ENCODE measurements at regions not wholly inside any gene's neighbourhood (a gene's known extent, or its start where the extent isn't known, plus 50 kb on each side); places are given as distances from the start of the nearest gene placed in this dataset.
A peak's percentile ranks its signal among the peaks of the same experiment; 100 is the strongest.

DNA sequence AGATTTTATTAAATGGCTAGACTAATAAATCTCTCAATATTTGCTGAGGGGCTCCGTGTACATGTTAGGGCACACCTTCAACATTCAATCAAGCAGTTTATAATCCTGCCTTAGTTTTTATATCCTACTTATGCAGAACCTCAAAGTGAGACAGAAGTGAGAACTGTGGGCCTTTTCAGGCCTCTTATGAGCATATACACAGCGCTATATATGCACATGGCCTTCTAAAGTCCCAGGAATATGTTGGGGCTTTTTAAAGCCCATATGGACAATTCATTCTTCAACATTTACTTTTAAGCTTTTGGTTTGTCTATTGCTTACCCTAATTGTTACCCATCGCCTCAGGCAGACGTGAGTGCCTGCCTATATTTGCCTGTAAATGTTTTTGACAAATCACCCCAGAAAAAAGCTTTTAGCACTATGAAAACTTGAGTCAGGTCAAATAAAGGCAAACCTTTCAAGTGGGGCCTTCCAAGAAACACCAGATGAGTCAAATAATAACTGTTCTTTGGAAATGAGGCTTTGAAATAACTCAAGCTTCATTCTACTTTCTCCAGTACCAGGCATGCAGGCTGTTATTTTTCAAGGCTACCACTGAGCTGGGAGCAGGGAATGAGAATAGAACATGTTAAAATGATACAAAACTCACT, 58.2 kb downstream of the ESM1 start:
- DNase-seq (ENCODE audit: low read depth), result no peak

DNA sequence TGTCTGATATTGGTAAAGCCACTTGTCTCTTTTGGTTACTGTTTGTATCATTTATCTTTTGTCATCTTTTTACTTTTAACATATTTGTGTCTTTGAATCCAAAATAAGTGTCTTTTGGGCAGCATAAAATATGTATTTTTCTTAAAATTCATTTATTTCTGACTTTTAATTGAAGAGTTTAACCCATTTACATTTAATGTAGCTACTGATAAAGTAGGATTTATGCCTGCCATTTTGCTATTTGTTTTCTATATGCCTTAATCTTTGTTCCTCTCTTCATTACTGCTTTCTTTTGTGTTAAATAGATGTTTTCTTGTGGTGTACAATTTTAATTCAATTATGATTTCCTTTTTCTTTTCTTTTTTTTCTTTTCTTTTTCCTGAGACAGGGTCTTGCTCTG, 60.9 kb downstream of the ESM1 start:
- no peak for DNase-seq (ENCODE audit: low read depth)

DNA sequence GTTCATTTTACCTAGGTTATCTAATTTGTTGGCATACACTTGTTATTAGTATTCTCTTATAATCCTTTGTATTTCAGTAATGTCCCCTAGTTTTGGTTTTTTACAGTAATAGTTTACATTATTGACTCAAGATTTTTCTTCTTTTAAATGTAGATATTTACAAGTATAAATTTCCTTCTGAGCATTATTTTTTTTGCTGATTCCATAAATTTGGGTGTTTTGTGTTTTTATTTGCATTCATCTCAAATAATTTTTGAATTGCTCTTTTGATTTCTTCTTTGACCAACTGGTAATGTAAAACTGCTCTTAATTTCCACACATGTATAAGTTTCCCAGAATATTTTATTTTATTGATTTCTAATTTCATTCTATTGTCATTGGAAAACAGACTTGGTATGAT, 68.1 kb downstream of the ESM1 start:
- DNase-seq (ENCODE audit: low read depth), result no peak

DNA sequence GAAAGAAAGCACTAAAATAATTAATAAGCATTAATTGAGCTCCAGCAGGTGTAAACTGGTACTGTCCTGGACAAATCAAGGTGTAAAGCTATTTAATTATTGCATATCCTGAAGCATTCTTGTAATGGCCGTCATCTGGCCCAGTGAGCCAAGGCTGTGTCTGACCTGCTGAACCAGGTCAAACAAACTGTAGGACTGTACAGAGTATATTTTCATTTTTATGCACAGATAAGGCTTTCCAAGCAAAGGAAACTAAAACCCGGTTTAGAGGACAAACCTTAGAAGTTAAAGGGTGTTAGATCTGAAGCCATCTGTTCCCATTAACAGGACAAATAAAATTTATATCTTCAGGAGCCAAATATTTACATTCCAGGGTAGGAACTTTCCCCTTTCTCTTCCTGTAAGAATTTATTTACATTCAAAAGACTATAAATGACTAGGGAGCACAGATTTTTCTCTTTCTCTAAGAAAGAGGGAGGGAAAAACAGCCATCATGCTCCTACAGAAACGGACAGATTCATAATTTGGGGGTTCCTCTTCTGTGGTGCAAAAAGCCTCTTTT, 69.8 kb downstream of the ESM1 start:
- DNase-seq (ENCODE audit: low read depth), result no peak

DNA sequence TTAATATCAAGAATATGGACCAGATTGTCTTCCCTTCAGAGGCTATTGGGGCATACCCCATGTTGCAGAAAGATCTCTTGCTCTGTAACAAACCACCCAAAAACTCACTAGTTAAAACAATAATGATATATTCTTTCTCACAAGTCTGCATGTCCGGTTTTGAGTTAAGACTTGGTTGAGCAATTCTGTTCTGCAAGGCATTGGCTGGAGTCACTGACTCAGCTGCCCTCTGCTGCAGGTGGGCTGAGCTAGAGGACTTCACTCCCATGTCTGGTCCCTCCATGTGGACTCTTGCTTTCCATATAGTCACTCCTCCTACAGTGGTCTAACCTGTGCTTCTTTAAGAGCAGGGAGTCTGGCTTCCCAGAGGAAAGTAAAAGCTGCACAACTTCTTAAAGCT, 73.4 kb downstream of the ESM1 start:
- DNase-seq (ENCODE audit: low read depth), result peak; percentile 22

DNA sequence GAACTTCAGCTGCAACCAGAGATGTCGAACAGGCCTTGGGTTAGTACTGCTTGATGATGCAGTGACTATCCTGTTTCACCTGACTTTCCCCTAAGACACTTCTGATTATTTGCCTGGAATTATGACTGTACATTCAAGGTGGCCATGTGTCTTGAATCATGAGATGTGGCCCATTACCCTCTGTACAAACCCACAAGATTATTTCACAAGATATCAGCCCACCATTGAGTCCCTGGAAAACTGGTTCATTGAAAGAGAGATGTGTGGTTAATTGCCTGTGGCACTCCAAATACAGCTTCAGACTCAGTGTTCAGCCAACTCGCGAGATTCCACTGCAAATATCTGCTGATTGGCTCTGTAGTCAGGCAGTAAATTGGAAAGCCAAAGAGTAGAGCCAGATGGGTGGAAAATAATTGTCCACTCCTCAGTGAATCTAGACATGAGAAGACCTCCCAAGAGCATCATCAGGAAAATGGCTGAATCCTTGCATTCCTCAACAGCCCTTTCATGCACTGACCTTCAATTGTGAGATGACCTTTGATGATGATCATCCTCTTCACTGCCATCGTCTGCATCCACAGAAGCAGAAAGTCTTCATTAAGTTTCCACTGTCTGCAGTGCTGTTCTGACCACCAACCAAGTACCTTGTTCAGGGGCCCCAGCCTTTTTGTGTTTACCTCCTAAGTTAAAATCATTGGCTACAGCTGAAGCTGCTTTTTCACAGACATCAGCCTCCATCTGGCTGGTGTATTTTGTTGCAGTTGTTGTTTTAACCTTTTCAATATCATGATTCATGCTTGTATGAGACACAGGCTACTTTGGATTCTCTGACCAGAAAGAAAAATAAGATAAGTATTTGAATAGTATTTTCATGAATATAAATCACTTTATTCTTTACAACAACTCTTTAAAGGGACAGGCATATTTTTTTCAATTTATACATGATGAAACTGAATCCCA, 75.2 kb downstream of the ESM1 start:
- DNase-seq (ENCODE audit: low read depth), result peak; percentile 7

DNA sequence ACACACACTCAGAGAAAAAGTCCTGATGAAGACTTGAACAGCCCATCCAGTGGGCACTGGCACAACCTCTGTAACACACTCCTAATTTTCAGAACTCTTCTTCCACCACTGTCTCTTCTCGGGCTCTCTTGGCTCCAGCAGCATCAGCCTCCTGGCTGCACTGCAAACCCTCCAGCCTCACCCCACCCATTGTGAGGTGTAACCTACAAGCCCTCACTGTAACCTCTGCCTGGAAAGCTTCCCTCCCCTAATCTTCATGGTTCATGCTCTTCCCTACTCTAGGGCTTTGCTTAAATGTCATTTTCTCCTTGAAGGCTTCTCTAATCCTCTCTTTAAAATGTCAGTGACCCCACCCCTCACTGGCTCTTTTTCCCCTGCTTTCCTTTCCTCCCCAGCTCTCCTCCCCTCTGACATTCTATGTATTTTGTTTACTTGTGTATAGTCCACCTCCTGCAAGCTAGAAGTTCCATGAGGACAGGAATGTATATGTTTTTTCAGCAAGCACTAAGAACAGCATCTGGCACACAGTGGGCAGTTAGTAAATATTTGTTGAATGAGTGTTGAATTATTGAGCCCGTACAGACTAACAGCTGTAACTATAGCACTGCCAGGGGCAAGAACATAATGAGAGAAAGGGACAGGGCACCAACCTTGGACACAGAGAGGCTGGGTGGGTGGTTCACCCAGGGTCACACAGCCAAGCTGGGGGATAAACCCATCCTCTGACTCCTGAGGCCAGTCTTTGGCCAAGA, 76.4 kb downstream of the ESM1 start:
- DNase-seq (ENCODE audit: low read depth), result no peak

DNA sequence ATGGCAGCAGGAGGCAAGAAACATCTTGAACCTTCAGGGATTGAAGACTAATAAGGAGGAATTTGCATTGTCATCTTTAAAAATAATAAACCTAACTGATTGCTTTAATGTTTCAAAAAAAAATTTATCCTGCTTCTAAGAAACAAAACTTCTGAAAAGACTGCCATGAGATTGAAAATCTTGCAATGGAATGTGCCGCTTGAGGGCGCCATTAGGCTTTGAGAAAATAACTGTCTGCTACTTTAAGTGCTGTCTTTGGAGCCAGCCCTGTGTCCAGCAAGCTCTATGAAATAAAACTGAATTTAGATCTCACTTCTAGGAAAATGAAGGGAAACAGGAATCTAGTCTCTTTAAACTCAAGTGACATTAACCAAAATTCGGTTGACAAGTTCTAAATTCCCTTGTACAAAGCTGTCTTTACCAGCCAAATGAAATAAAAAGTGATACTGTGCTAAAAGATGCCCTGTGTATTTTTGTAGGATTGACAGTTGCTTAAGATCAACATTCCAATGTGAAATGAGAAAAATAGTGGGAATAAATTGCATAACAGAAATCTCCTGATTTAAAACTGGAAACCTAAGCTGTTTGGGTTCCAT, 79.4 kb downstream of the ESM1 start:
- peak; percentile 63 for DNase-seq (ENCODE audit: low read depth)

DNA sequence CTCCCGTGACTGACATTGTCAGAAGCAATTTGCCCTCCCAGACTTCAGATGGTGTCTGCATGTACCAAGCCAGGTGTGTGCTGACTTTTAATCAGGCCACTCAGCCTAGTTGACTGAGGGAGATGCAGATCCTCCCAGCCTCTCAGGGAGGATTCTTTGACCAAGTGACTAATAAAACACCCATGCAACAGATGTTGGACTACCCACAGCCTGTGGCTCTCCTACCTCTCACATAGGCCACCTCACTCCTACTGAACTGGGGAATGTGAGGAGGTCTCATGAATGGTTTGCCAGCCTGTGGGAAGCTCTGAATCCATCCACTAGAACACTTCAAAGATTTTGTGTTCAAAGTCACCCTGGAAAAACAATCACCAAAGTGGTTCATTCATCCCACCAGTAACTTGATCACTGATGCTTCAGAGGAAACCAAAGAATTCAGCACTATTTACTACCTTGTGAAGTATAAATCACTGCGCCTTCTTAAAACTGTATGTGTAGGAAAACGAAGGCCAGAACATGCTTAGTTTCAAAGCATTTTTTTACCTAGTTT, 80.1 kb downstream of the ESM1 start:
- no peak for DNase-seq (ENCODE audit: low read depth)

DNA sequence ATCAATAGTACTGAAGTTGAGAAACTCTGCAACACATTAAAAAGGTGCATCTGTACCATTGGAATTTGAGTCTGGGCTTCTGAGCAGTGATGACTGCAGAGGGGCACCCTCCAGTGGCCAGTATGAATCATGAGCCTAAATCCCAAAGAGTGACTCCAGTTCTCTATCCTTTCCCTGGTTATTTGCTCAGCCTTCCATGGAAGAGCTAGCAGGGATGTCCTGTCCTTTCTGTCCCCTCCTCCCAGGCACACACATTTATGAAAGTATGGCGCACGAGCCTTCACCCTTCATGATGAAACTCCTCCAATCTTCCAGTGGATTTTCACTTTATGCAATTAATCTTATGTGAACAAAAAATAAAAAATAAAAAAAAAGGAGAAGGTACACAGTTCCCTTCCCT, 81.0 kb downstream of the ESM1 start:
- DNase-seq (ENCODE audit: low read depth), result peak; percentile 48

DNA sequence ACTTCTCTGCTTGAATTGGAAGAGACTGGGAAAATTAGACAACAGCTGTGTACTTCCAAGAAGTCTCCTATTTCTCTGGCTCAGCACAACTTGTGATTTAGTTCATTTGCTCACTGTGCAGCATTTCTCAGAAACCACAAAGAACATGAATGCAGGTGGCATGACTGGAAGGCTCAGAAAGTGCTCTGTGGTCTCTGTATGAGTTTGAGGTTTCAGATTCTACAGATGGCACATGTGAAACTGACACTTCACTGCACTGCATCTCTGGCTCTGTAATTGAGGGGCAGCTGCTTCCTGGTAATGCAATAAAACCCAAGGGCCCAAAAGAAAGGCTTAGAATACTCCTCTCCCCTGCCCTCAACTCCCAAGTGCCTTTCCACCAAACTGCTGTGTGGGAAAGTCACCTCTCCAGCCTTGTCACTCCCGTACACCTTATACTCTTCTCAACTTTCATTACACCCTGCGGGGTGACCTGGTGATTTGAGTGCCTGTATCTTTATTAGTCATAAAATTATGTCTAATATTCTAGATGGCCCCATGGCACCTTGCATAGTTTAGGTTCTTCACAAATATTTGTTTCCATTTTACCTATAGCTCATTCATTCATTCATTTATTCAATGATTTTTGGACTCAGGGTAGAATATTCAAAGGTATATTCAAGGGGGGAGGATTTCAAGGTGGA, 82.5 kb downstream of the ESM1 start:
- peak; percentile 72 for DNase-seq (ENCODE audit: low read depth)

DNA sequence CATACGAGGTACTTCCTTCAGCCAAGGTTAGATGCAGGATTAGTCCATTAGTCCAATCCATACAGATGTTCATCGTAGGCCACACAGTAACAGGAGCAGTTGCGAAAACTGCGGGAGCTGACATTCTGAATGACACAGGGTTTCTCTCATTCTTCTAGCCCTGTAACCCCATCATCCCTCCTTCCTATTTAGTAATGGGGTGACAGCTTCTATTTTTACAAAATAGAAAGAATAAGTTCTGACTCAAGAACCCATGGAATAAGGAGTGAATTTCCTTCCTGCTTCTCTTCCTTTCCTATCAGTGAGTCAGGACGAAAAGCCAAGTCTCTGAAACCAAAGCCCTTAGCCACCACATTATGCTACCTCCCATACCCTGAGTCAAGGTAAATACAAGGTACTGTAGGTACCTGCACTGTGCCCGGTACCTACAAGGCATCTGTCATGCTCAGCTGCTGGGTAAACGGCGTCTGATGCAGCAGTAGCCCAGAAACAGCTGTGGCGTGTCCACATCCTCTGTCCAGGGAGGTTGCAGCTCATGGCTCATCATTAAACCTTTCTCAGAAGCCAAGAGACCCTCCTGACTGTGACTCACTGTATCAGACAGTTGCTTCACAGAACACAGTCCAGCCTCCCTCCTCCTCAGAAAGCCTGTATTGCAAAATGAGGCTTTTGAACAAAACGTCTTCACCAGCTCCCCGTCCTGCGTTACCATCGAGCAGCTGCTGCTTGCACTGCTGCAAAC, 84.2 kb downstream of the ESM1 start:
- peak; percentile 94 for DNase-seq (ENCODE audit: low read depth)

DNA sequence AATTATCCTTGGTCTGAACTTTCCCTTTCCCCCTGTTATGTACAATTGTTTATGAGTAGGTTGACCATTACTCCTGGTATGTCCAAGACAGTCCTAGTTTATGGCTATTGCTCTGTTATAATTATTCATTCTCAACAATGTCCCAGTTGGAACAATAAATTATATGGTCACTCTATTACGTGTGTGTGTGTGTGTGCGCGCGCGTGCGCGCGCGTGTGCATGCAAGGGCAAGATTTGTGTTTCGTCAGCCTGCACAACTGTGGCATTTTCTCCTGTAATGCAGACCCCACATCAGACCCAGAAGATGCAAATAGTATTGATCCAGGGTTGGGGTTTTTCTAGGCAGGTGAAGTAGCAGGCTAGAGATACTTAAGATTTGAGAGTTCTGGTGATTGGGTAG, 88.4 kb downstream of the ESM1 start:
- DNase-seq (ENCODE audit: low read depth), result no peak

DNA sequence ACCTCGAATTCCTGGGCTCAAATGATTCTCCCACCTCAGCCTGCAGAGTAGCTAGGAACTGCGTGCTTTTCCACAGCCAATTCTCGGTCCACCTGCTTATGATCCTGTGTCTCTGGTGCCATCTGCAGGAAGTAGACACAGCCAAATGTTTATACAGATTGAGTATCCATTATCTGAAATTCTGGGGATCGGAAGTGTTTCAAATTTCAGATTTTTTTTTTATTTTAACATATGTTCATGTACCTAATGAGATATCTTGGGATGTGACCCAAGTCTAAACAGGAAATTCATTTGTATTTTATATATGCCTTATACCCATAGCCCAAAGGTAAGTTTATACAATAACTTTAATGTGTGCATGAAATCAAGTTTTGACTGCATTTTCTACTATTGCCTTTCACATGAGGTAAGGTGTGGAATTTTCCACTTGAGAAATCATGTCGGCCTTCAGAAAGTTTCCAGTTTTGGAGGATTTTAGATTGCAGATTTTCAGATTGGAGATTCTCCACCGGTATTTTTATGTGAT, 89.5 kb downstream of the ESM1 start:
- peak; percentile 56 for DNase-seq (ENCODE audit: low read depth)

DNA sequence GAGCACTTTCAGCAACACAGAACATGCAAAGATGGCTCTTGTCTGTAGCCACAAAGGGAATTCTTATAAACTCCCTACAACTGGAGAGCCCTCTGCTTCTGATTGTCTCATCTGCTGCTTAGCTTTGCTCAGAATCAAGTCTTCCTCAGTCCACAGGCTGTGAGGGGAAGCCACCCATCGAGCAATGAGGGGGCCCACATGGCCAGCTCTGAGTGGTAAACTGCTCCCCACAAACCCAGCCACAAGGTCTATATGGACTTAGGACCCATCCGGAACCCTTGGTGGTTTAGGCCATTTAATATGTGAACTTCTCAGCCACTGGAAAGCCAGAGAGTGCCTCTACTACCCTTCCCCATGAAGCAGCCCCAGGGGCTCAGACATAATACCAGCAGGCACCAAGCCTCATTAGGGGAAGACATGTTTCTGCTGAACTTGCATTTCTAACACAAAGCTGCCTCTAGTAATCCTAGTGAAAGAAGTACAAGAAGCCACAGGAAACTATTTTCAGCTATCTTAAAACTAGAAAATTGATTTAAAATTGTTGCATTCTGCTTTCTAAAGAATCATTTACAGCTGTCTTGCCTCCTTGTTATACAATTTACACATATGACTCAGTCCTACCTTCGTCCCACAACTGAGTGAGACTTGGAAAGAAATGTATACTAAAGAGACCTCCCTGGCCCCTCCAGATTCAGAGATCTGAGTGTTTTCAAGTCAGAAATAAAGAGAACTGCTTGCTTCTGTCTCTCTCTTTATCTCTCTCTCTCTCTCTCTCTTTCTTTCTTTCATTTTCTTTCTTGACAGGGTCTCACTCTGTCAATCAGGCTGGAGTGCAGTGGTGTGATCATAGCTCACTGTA, 90.2 kb downstream of the ESM1 start:
- no peak for DNase-seq (ENCODE audit: low read depth)

DNA sequence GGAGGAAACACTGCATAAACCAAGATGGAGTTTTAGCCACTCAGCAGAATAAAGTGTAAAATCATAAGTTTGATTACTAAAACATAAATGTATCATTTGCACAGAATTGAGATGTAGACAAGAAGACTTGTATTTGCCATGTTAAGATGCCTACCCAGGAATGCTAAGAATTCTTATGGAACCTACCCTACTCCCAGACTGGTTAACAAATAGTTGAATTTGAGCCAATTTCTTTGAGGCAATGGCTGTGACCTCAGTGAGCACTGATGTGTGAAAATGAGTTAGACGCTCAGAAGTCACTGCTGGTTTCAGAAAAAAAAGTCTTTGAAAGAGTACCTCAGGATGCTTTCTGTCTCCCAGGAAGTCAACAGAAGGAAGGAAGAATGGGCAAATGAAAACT, 95.6 kb downstream of the ESM1 start:
- peak; percentile 80 for DNase-seq (ENCODE audit: low read depth)

DNA sequence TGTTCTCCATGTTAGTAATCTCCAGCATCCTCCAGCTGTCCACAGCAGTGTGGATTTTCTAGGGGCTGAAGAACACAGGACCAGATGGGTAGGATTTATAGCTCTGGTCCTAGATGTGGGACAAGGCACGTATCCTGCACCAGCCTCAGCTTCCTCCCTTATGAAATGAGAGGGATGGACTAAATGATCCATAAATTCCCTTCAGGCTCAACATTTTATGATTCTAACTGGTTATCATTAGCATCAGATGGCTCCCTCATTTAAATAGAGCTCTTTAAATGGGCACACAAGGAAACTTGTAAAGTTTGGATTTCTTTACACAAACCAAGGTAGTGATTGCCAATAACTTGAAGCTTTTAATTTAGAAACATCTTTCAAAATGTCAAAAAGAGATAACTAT, 97.7 kb downstream of the ESM1 start:
- DNase-seq (ENCODE audit: low read depth), result no peak

DNA sequence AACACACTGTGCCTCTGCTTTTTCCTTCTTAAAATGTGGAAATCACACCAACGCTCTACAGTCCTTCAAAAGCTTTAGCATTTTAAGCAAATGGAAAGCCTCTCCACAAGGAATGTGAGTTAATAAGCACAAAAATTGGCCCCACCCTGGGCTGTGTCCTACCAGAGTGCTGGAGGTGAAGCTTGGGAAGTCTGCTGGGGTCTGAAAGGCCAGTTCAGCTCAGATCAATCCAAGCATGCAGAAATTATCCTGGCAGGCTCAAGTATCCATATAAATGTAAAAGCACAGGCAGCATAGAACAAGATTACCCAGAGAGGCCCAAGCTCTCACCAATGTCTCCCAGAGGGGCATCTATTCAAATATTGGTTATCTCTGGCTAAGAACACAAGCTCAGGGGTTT, 98.5 kb downstream of the ESM1 start:
- DNase-seq (ENCODE audit: low read depth), result no peak

DNA sequence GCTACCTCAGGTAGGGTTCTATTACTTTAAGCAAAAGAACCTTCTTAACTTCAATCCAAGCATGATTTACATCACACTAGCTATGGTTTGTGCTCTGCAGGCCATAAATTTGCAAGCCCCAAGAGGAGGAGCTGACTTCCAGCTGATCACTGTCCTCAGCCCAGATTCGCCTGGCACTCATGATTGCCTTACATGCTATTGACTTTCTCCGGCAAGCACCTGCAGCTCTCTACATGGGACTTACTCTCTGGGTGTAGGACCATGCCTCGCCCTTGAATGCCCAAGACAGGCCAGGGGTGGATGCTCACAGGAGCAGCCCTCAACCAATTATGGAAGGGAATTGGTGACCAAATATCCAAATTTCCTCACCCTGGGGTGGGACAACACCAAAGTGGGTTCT, 99.8 kb downstream of the ESM1 start:
- no peak for DNase-seq (ENCODE audit: low read depth)
